MCF 10A (cell line): ENCODE measurements at regions not wholly inside any gene's neighbourhood (a gene's known extent, or its start where the extent isn't known, plus 50 kb on each side); places are given as distances from the start of the nearest gene placed in this dataset.
A peak's percentile ranks its signal among the peaks of the same experiment; 100 is the strongest.
"Not testable (repeated sequence)": the region's sequence is repeated elsewhere in the genome, so short reads cannot be mapped to it uniquely, and the experiment has no call there.

Experiments used
- BruUV-seq: library from RNA; stranded (reverse); fragments of 400-500 nt; replicated peaks from 2 replicates; lab custom pipeline; 2021; lab: Mats Ljungman, UMichigan
- CTCF ChIA-PET: fragments of 300-600 bp; sonication (Branson Sonifier 250); formaldehyde crosslinking; extraction: SDS; loops from one replicate; lab custom pipeline; 2021; ENCODE audit warnings: antibody characterized with exemption, inconsistent platforms; lab: Yijun Ruan, JAX
- POLR2A ChIA-PET: fragments of 300-600, 350-650 bp; sonication (Branson Sonifier 250); formaldehyde crosslinking; extraction: SDS; loops from one replicate; lab custom pipeline; 2020; ENCODE audit warnings: antibody characterized with exemption, inconsistent platforms; lab: Yijun Ruan, JAX
- DNase-seq: peaks from one replicate; pipeline ENCODE4 v3.0.0-alpha.2; 2018; ENCODE audit not compliant: unreplicated experiment
- H3K27ac Mint-ChIP-seq: one replicate; pipeline ENCODE4 v1.8.0; 2022; ENCODE audit warnings: mild to moderate bottlenecking, low read depth, mixed read lengths; ENCODE audit not compliant: unreplicated experiment
- H3K27me3 Mint-ChIP-seq: one replicate; pipeline ENCODE4 v1.8.0; 2022; ENCODE audit warnings: mixed read lengths; ENCODE audit not compliant: insufficient read depth, unreplicated experiment
- H3K36me3 Mint-ChIP-seq: one replicate; pipeline ENCODE4 v1.8.0; 2022; ENCODE audit warnings: mild to moderate bottlenecking, moderate library complexity, mixed read lengths; ENCODE audit not compliant: insufficient read depth, unreplicated experiment
- H3K4me1 Mint-ChIP-seq: one replicate; pipeline ENCODE4 v1.8.0; 2022; ENCODE audit warnings: mixed read lengths; ENCODE audit not compliant: insufficient read depth, unreplicated experiment
- H3K4me3 Mint-ChIP-seq: one replicate; pipeline ENCODE4 v1.8.0; 2022; ENCODE audit warnings: mild to moderate bottlenecking, moderate library complexity, mixed read lengths; ENCODE audit not compliant: unreplicated experiment
- H3K9me3 Mint-ChIP-seq: one replicate; pipeline ENCODE4 v1.8.0; 2022; ENCODE audit warnings: mixed read lengths; ENCODE audit not compliant: unreplicated experiment
- CTCF ChIP-seq: fragments of 200-600 bp; IDR thresholded peaks from one replicate; pipeline ENCODE4 v1.8.0; 2022; ENCODE audit warnings: antibody characterized with exemption, mild to moderate bottlenecking; ENCODE audit not compliant: unreplicated experiment
- intact Hi-C: fragments of 100-400 bp; cut with micrococcal nuclease; formaldehyde crosslinking; loops from 2 replicates; pipeline ENCODE4 v1.14.1; 2022

DNA sequence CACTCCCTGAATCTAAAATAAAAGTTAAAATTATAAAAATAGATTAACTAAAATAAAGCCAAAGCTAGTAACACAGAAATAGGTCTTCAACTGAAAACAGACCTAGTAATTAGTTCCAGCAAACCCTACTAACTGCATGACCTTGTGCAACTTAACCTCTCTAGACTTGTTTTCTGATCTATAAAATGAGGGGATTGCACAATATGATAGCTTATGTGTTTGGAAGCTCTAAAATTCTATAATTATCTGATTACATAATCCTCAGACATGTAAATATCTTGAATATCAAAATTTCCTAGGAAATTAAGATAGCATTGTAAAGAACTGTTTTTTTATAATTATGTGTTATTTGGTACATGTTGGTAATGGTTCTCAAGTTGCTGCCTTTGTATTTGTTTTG, 144.1 kb upstream of the GRIP1 start:
- intact Hi-C loops = no loop called here
- no peaks in the 10 kb centered on the region for H3K9me3 Mint-ChIP-seq
- ChIA-PET CTCF (no interaction called here), POLR2A (no interaction called here)
- no peak overlapping the region for H3K27ac Mint-ChIP-seq
- no TSS peak for BruUV-seq
- peaks cover 13% of the 10 kb centered on the region for H3K4me1 Mint-ChIP-seq
- no peak for DNase-seq
- TF ChIP-seq CTCF = no peak
- H3K36me3 Mint-ChIP-seq = no peaks in the 10 kb centered on the region
- H3K4me3 Mint-ChIP-seq = no peak overlapping the region
- H3K27me3 Mint-ChIP-seq = no peaks in the 10 kb centered on the region

DNA sequence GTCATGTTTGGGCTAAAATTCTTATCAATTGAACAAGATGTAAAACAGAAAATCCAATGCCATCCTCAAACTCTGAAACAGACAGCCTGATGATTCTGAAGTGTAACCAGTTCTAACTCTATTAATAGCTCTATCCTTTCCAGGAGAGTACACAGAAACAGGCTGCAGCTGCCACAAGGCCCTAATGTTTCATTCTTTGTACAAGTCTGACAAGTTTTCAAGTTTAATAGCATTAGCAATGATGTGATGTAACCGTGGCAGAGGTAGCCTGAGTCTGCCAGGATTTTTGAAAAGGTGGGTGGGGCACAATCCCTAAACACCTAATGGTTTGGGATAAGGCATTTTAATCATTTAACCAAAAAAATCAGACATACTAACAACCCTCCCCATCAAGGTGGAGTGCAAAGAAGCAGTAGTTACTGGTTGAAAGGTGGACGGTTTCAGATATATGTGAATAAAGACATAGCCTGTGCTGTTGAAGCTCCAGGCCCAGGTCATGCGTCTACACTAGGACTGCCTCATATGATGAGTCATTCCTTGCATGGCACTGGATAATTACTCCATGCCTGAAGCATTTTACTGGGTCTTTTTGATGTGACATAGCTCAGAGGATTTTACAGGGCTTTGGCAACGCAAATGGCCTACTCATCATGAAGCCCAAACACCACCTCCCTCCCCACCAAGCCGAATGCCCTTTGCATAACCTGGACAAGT, 145.1 kb upstream of the GRIP1 start:
- no peaks in the 10 kb centered on the region for H3K27me3 Mint-ChIP-seq
- intact Hi-C loops = no loop called here
- ChIA-PET POLR2A (interaction anchor here (1.4 kb wide), 1 partner anchor 19 kb away, joined by 6 read pairs; no protein-coding TSS in a partner anchor), CTCF (interaction anchor here (0.6 kb wide), 1 partner anchor 81 kb away, joined by 3 read pairs; no protein-coding TSS in a partner anchor)
- no TSS peak for BruUV-seq
- peak overlapping the region; percentile 69 for H3K27ac Mint-ChIP-seq
- TF ChIP-seq CTCF = no peak
- H3K36me3 Mint-ChIP-seq = no peaks in the 10 kb centered on the region
- peak; percentile 69 for DNase-seq
- H3K4me1 Mint-ChIP-seq = peaks cover 13% of the 10 kb centered on the region
- no peak overlapping the region for H3K4me3 Mint-ChIP-seq
- H3K9me3 Mint-ChIP-seq = no peaks in the 10 kb centered on the region

DNA sequence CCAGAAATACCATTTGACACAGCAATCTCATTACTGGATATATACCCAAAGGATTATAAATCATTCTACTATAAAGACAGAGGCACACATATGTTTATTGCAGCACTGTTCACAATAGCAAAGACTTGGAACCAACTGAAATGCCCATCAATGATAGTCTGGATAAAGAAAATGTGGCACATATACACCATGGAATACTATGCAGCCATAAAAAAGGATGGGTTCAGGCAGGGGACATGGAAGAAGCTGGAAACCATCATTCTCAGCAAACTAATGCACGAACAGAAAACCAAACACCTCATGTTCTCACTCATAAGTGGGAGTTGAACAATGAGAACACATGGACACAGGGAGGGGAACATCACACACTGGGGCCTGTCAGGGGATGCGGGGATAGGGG, 147.0 kb upstream of the GRIP1 start:
- DNase-seq, POLR2A ChIA-PET, BruUV-seq, H3K9me3 Mint-ChIP-seq, intact Hi-C loops, H3K27ac Mint-ChIP-seq, H3K4me3 Mint-ChIP-seq, H3K36me3 Mint-ChIP-seq, H3K27me3 Mint-ChIP-seq: not testable (repeated sequence)
- peaks cover 13% of the 10 kb centered on the region for H3K4me1 Mint-ChIP-seq
- CTCF ChIA-PET = interaction anchor here (0.7 kb wide), 1 partner anchor 23 kb away, joined by 4 read pairs; no protein-coding TSS in a partner anchor

- H3K4me3 Mint-ChIP-seq = no peak overlapping the region
- no peak overlapping the region for H3K27ac Mint-ChIP-seq
- no TSS peak for BruUV-seq
- ChIA-PET POLR2A (no interaction called here), CTCF (interaction anchor here (0.8 kb wide), 1 partner anchor 176 kb away, joined by 3 read pairs; no protein-coding TSS in a partner anchor)
- no peaks in the 10 kb centered on the region for H3K36me3 Mint-ChIP-seq
- H3K27me3 Mint-ChIP-seq = peaks cover 11% of the 10 kb centered on the region
- H3K4me1 Mint-ChIP-seq = no peaks in the 10 kb centered on the region
- DNase-seq = no peak
- intact Hi-C loops = no loop called here
- no peak for TF ChIP-seq CTCF
- H3K9me3 Mint-ChIP-seq = no peaks in the 10 kb centered on the region
Measured at GRCh38 chr12:66829660-66830325, 150.9 kb upstream of the GRIP1 start.
